ENCODE measurements at regions not wholly inside any gene's neighbourhood (a gene's known extent, or its start where the extent isn't known, plus 50 kb on each side); places are given as distances from the start of the nearest gene placed in this dataset.

- DNase-seq (ENCODE audit: low read depth in 2 of 2): no peak
- Histone ChIP-seq H3K36me3 (ENCODE audit: control insufficient read depth, insufficient read depth, low read length) (no peaks in the 10 kb centered on the region), H3K79me2 (ENCODE audit: control insufficient read depth, insufficient read depth, low read length) (no peaks in the 10 kb centered on the region), H3K9me3 (ENCODE audit: control insufficient read depth, insufficient read depth, low read depth, low read length) (no peaks in the 10 kb centered on the region), H3K4me2 (ENCODE audit: extremely low read depth, insufficient read depth, low read length) (no peak overlapping the region), H4K20me1 (ENCODE audit: control insufficient read depth, extremely low read depth, insufficient read depth, low read length) (no peaks in the 10 kb centered on the region), H3K4me1 (ENCODE audit: control insufficient read depth, extremely low read depth, insufficient read depth, low read length) (no peaks in the 10 kb centered on the region), H3K27me3 (ENCODE audit: control insufficient read depth, insufficient read depth, low read length) (no peaks in the 10 kb centered on the region), H3K9ac (ENCODE audit: insufficient read depth, low read length) (no peak overlapping the region), H3K4me3 (replicated peaks in 1 of 4; ENCODE audit: control extremely low read depth in 1 of 4, insufficient read depth in 1 of 4, low read depth in 3 of 4, low read length in 4 of 4) (no peak overlapping the region), H2AFZ (ENCODE audit: low read length) (no peak overlapping the region), H3K27ac (ENCODE audit: insufficient read depth, low read length) (no peak overlapping the region)
- TF ChIP-seq EZH2 (IDR thresholded peaks at IDR 0.05; ENCODE audit: low read length, missing control alignments): no peak
These were observed 490.9 kb upstream of the TBX3 start for GRCh38 chr12:115174920-115175319.

DNA sequence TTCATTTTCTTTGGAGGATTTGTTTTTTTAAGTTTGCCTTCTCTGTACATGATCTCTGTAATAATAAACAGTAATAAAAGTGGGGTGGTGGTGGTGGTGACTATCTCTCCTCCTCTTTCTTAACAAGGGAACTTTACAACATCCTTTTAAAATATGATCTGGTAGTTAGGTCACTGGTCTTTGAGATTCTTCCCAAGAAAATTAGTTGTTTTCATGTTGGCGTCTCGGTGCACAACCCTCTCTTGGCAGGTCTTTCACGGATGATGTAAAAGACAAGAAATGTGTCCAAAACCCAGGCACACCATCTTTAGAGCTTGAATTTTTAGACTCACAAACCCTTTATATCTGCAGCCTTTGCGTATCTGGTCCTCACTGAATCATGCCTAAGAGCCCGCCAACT lies 488.5 kb upstream of the TBX3 start:
- TF ChIP-seq CTCF (conservative IDR thresholded peaks at IDR 0.05 in 1 of 2, IDR thresholded peaks at IDR 0.05 in 1 of 2; ENCODE audit: low read depth in 1 of 2, low read length in 2 of 2) (no peak), EZH2 (IDR thresholded peaks at IDR 0.05; ENCODE audit: low read length, missing control alignments) (no peak)
- peak; percentile 68 to 83 for DNase-seq (ENCODE audit: low read depth in 2 of 2)
- H3K9ac ChIP-seq (ENCODE audit: insufficient read depth, low read length): no peak overlapping the region
- no peaks in the 10 kb centered on the region for H4K20me1 ChIP-seq (ENCODE audit: control insufficient read depth, extremely low read depth, insufficient read depth, low read length)
- H3K27ac ChIP-seq (ENCODE audit: insufficient read depth, low read length): no peak overlapping the region
- no peaks in the 10 kb centered on the region for H3K27me3 ChIP-seq (ENCODE audit: control insufficient read depth, insufficient read depth, low read length)
- no peak overlapping the region for H2AFZ ChIP-seq (ENCODE audit: low read length)
- no peaks in the 10 kb centered on the region for H3K4me1 ChIP-seq (ENCODE audit: control insufficient read depth, extremely low read depth, insufficient read depth, low read length)
- H3K79me2 ChIP-seq (ENCODE audit: control insufficient read depth, insufficient read depth, low read length): no peaks in the 10 kb centered on the region
- no peak overlapping the region for H3K4me2 ChIP-seq (ENCODE audit: extremely low read depth, insufficient read depth, low read length)
- no peak overlapping the region for H3K4me3 ChIP-seq (replicated peaks in 1 of 4; ENCODE audit: control extremely low read depth in 1 of 4, insufficient read depth in 1 of 4, low read depth in 3 of 4, low read length in 4 of 4)
- H3K9me3 ChIP-seq (ENCODE audit: control insufficient read depth, insufficient read depth, low read depth, low read length): no peaks in the 10 kb centered on the region
- no peaks in the 10 kb centered on the region for H3K36me3 ChIP-seq (ENCODE audit: control insufficient read depth, insufficient read depth, low read length)

- H3K27me3 ChIP-seq (ENCODE audit: control insufficient read depth, insufficient read depth, low read length): no peaks in the 10 kb centered on the region
- H3K27ac ChIP-seq (ENCODE audit: insufficient read depth, low read length): no peak overlapping the region
- H3K4me3 ChIP-seq (replicated peaks in 1 of 4; ENCODE audit: control extremely low read depth in 1 of 4, insufficient read depth in 1 of 4, low read depth in 3 of 4, low read length in 4 of 4): no peak overlapping the region
- H3K36me3 ChIP-seq (ENCODE audit: control insufficient read depth, insufficient read depth, low read length): no peaks in the 10 kb centered on the region
- no peaks in the 10 kb centered on the region for H4K20me1 ChIP-seq (ENCODE audit: control insufficient read depth, extremely low read depth, insufficient read depth, low read length)
- no peak overlapping the region for H3K4me2 ChIP-seq (ENCODE audit: extremely low read depth, insufficient read depth, low read length)
- H3K9ac ChIP-seq (ENCODE audit: insufficient read depth, low read length): no peak overlapping the region
- TF ChIP-seq CTCF (conservative IDR thresholded peaks at IDR 0.05 in 1 of 2, IDR thresholded peaks at IDR 0.05 in 1 of 2; ENCODE audit: low read depth in 1 of 2, low read length in 2 of 2) (no peak), EZH2 (IDR thresholded peaks at IDR 0.05; ENCODE audit: low read length, missing control alignments) (no peak)
- H3K79me2 ChIP-seq (ENCODE audit: control insufficient read depth, insufficient read depth, low read length): no peaks in the 10 kb centered on the region
- no peak overlapping the region for H2AFZ ChIP-seq (ENCODE audit: low read length)
- H3K9me3 ChIP-seq (ENCODE audit: control insufficient read depth, insufficient read depth, low read depth, low read length): no peaks in the 10 kb centered on the region
- peak in 1 of 2 donors; percentile 19 for DNase-seq (ENCODE audit: low read depth in 2 of 2)
- no peaks in the 10 kb centered on the region for H3K4me1 ChIP-seq (ENCODE audit: control insufficient read depth, extremely low read depth, insufficient read depth, low read length)
These were observed 486.0 kb upstream of the TBX3 start for GRCh38 chr12:115169981-115170380.

All from fibroblast of lung (primary cell).